ENCODE measurements at regions not wholly inside any gene's neighbourhood (a gene's known extent, or its start where the extent isn't known, plus 50 kb on each side); places are given as distances from the start of the nearest gene placed in this dataset.

DNA sequence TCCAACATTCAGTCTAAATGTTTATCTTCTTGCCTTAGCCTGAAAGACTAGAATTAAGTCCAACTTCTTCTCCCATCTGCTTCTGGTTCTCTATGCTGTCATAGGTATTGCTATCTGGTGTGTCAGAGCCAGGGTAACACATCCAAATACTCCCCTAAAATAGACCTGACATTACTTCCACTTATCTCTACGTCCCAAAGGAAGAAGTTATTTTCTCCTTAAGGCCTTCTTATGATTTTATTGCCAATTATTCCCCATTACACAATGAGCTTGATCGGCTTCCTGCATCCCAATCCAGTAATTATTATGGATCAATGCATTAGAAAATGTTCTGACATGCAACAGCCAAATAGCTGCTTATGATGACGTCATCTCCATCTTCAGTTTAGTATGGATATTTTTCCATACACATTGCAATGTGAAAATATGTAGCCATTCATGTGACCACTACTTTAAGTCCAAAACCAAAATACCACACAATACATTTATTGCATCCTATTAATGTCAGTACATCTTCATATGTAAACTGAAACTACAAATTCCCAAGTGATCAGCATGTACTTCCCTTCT is 555.5 kb downstream of the MAT2B start:
- TF ChIP-seq, protein P1, sequence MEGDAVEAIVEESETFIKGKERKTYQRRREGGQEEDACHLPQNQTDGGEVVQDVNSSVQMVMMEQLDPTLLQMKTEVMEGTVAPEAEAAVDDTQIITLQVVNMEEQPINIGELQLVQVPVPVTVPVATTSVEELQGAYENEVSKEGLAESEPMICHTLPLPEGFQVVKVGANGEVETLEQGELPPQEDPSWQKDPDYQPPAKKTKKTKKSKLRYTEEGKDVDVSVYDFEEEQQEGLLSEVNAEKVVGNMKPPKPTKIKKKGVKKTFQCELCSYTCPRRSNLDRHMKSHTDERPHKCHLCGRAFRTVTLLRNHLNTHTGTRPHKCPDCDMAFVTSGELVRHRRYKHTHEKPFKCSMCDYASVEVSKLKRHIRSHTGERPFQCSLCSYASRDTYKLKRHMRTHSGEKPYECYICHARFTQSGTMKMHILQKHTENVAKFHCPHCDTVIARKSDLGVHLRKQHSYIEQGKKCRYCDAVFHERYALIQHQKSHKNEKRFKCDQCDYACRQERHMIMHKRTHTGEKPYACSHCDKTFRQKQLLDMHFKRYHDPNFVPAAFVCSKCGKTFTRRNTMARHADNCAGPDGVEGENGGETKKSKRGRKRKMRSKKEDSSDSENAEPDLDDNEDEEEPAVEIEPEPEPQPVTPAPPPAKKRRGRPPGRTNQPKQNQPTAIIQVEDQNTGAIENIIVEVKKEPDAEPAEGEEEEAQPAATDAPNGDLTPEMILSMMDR (IDR thresholded peaks at IDR 0.05): no peak
- no peak for TF ChIP-seq POLR2A (IDR thresholded peaks at IDR 0.05)
